HG03558 (cell line): ENCODE measurements at regions not wholly inside any gene's neighbourhood (a gene's known extent, or its start where the extent isn't known, plus 50 kb on each side); places are given as distances from the start of the nearest gene placed in this dataset.

Source experiments
- ATAC-seq: cut with Tn5 transposase; IDR thresholded peaks from one replicate; pipeline ENCODE4 v1.9.1; 2021; ENCODE audit warnings: moderate number of reproducible peaks; ENCODE audit not compliant: unreplicated experiment; ENCODE audit errors: extremely low read depth

DNA sequence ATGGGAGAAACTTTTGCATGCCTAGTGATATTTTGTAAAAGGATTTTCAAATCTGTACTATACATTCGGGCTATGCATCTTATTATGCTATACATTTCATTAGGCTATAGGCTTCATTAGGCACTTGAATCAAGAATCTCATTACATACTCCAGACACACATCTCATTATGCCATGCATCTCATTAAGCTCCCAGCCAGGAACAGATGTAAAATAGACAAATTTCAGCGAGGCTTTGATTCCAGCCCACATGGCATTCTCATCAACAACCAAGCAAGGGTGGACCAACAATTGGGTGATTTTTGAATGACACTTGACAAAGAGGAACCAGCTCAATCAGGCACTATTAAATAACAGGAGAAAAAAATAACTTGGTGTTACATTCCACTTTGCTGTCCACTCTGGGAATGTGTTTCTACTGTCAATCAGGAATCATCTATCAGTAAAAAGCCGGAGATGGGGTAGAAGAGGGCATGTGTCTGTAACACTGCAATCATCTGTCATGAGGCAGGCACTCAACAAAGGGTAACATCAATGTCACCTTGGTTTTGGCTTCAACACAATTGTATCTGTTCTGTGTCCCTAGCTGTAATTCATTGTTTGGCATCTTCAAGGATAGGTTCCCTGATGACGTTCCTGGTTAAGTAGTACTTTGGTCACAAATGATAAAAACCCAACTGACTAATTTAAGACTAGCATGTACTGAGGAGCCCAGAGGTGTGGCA is 498.6 kb downstream of the EPHA4 start:
- no peak for ATAC-seq

DNA sequence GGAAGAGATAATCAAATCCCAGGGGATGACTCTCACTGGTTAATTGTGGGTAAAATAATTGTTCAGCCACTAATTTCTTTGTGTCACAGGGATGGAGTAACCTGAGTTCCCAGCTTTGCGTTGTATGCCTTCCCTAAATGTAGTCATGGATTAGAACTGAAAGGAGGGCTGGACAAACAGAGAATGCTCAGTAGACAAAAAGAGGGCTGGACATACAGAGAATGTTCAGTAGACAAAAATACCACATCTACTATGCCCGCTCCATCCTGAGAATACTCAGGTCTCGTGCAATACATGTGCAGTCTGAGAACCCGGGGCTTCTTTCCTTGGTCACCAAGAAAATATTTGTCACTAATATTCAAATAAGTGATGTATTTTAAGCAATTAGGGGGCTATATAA is 497.9 kb downstream of the EPHA4 start:
- no peak for ATAC-seq

DNA sequence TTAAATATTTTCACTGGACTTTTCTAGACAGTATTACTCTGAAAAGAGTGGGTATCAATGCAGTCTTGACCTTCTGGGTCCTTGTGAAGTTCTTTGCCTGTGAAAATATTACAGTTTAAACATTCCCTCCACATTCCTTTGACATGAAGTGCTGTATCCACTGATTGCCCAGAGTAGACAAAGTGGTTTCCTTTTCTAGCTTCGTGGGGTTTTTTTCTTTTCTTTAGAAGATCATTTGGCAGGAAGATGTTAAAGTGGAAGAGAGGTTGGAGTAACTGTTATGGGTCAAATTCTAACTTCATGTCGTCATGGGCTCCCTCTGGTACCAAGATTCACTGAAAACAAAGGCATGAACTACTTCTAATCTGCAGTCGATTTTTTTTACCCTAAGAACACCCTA is 496.9 kb downstream of the EPHA4 start:
- ATAC-seq: no peak

DNA sequence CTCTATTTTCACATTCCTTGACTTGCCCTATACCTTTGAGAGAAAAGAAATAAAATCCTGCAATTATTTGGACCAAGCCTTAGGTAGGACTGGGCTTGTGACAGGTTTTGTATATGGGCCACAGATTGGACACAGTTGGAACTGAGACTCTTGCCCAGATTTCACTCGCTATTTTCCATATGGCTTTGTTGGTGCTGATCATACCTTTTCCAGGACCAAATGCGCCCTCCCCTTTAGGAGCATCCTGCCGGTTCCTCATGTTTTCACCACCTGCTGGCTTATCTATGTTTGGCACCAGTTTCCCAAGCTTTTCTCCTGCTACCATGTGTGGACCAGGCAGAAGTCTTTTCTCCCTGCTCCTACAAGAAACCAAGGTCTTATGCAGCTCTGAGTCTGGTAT is 494.9 kb downstream of the EPHA4 start:
- no peak for ATAC-seq

DNA sequence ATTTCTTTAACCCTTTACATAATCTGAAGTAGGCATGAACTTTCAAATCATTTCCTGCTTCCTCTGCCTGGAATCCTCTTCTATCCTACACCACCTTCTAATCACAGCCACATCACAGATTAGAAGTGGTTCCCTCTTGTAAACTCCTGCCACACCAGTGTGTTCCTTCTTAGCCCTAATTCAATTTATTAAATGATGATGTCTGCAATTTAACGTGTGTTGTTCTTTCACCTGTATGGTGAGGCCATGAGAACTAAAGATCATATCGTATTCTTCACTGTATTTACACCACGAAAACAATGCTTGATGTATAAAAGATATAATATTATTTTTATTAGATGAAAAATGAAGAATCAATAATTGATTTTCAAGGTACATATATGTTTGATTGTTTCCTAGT is 494.3 kb downstream of the EPHA4 start:
- ATAC-seq: no peak

DNA sequence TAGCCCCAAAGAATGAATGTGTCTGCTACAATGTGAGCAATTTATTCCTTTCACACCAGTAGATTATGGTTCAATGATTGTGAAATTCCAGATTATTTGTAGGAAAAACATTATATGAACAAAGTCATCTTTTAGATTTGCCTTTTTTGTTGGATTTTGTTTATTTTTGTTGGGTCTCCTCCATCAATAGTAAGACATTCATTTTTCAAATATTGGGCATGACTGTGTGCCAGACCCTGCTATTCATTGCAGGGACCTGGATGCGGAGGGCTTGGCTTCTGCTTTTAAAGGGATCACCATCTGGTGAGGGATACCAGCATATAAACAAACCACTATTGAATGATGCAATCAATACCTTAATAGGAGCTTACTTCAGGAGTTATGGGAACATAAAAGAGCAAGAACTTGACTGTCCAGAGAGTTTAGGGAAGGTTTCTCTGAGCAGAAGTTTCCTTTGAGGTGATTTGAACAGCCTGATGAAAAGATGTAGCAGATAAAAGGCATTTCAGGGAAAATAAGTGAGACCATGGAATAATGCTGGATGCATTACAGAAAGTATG is 486.7 kb downstream of the EPHA4 start:
- no peak for ATAC-seq

DNA sequence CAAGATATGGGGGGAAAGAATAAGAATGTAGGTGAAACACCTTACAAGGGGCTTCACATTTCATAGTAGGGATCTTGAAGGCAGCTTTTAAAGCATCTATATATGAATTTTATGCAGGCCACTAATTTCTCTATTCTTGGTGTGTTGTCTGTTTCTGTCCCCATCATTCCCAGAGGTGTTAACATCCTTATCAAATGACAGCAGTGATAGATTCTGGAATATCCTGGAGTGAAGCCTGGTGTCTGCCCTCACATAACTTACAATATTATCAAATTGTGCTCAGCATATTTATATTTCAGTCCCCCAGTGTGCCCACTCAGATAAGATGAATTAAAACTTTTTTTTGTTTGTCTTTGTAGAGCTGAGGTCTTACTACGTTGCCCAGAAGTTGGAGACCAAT is 486.2 kb downstream of the EPHA4 start:
- no peak for ATAC-seq

DNA sequence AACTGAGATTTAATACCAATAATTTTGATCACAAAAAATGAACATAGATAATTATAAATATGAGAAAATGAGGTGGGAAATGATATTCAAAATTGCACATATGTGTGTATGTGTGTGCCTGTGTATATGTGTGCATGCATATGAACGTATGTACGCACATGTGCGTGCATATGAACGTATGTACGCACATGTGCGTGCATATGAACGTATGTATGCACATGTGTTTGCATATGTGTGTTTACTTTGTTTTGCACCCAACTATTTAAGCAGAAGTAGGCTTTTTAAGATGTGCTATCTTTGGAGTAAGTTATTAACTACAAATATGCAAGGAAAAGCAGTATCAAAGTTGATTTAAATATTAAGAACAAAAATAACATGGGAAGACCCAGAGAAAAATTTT is 484.3 kb downstream of the EPHA4 start:
- ATAC-seq: no peak

DNA sequence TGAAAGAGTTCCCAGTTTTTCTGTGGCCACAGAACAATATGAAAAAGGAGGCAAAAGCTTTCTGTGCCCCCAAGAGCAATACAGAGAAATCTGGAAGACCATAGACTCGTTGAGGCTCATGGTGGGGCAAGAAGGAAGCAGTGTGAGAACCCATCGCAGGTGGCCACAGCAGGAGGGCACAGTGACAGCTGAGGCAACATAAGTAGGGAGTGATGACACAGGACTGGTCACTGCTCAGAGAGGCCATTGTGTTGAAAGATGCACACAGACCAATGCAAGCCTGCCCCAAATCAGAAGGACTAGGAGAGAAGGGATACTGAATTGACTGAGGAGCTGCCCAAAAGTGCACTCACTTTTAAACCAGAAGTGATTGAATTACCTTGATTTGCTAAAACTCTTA is 483.6 kb downstream of the EPHA4 start:
- no peak for ATAC-seq

DNA sequence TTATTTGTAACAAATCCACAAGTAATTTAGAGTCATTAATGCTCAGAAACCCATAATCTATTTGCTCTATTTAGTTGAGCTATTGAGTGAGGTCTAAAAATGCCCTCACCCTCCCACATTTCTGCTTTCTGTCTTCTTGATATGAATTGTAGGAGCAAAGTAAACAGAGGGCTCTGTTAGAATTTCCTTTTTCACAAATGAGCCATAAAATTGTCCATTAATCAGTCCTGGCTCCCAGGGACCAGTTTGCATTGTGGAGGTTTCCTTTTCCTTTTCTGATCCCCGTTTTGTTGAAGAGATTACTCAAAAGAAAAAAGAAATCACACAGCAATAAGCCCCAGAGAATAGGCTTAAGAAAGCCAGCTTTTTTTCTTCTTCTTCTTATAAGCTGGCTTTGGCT is 476.7 kb downstream of the EPHA4 start:
- ATAC-seq: no peak

DNA sequence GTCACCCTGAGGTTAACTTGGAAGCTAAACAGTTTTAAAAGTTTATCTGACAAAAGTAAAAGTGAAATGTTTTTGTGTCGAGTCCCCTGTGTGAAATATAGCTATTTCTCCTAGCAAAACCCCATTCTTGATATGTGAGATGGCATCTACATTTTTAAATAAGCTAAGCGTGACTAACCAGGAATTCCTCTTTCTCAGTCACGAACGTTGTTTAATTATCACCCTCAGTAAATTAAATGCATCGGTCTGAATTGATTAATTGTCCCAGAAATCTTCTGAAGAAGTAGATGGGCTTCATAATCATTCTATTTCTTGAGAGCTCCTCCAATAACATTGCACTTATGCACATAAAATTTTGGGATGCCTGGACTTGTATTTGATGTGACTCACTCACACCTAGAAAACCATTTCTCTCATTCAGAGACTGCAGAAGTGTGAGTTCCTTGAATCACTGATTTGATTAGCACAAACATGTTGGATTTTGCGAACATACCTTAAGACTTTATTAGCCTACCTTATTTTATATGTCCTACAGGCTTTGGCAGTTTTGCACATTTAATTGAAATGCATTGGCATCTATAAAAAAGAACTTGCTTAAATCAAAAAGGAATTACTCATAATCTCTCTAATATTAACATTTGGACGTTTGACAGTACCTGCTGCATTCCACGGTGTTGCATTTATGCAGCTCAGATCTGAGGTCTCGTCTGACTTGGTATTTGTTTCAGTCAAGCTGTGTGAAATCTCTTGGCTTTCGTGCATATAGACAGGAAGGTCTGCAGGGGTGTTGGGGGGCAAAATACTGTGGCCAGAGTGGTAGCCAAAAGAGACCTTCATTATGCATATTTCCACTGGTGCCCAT is 475.2 kb downstream of the EPHA4 start:
- ATAC-seq: no peak

DNA sequence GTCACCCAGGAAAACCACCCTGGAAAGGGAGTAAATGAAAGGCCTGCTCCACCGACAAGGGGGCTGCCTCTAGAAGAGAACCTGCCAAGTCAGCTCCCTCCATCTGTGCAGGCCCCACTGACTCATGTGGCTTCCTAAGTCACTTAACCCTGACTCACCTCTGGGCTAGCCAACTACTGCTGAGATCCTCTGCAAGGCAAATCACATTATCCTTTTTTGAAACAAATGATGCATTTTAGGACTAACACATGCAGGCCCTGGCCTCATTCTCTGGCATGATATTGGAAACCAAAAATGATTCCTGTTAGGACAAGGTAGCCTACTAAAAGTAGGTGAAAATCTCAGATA is 474.6 kb downstream of the EPHA4 start:
- no peak for ATAC-seq

DNA sequence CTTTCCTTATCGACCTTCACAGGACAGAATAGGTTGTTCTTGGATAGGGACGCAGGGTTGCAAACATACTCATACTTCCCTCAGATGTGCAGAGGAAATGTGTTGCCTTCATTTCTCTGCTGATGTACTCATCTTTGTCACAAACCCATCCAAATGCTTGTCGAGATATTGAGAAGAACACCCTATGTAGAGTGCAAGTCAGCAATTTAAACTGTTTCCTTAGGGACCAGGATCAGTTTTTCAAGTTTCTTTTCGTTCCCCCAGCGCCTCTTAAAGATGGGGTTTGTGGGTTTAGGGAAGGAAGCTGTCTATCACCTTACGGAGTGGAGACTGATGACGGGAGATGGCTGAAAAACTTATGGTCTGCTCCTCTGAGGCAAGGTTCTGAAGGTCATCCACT is 474.2 kb downstream of the EPHA4 start:
- no peak for ATAC-seq

DNA sequence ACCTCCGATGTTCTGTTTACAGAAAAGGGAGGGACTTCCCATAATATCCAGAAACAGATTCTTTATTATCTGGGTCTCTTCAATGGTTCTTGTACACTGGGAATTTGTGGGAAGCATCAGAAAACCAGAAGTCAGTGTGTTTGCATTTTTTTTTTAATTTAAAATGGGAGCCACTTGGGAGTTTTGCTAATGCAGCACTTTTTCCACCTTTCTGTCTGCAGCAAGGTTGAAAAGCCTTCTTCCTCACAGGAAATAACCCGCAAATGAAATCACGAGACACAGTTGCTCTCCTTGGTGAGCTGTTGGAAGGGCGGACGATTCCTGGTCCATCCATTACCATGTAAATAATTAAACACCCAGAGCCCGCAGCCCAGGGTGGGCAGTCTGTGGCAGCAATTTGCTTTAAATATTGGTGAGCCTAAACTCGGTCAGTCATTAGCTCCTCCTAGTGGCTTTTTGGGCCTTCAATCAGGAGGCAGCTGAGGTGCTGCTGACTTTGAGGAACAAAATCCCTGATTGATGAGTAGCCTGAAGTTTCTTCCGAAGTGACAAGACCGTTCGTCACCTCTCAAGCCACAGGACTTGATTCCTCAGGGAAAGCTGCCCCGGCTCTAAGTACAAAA is 471.5 kb downstream of the EPHA4 start:
- no peak for ATAC-seq

DNA sequence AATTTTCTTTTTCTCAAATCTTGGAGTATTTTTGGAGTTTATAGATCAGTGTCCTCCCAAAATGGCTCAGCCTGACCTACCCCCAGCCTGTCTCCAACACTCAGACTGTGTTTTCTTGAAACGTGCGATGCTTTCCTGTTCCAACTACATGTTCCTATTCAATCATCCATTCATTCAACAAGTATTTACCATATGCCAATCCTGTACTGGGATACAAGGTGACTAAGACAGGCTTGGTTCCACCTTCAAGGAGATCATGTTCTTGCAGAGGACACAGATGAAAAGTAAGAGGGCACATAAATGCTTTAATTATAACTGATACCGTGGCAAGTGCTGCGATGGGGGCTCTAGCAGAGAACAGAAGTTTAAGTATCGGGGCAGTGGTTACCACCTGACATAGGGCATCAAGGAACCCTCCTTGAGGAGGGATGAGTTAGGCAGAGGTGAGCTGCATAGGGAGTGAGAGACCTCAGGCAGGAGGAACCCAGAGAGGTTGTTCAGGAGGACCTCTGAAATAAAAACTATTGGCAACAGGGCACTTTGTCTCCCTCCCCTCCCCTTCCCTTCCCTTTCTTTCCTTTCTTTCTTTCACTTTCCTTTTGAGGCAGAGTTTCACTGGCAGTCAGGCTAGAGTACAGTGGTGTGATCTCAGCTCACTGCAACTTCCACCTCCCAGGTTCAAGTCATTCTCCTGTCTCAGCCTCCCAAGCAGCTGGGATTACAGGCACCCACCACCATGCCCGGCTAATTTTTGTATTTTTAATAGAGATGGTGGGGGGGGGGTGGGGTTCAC is 469.0 kb downstream of the EPHA4 start:
- no peak for ATAC-seq

DNA sequence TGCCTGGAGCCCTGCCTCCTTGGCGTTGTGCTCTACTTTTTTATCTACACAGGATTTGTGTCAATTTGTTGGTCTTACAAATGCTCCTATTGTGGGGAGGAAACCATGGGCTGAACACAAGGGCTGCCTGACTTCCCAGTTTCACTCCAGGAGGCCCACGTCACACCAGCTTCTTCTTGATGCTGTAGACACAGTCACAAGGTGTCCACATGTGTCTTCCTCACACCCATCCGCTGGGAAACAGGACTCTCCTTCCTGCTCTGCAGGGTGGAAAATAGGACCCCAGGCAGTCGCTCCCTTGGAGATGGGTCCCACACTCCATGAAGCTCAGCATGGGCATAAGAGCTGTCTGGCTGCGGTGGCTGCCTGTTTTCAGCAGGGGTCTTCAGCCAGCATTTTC is 468.2 kb downstream of the EPHA4 start:
- ATAC-seq: no peak

DNA sequence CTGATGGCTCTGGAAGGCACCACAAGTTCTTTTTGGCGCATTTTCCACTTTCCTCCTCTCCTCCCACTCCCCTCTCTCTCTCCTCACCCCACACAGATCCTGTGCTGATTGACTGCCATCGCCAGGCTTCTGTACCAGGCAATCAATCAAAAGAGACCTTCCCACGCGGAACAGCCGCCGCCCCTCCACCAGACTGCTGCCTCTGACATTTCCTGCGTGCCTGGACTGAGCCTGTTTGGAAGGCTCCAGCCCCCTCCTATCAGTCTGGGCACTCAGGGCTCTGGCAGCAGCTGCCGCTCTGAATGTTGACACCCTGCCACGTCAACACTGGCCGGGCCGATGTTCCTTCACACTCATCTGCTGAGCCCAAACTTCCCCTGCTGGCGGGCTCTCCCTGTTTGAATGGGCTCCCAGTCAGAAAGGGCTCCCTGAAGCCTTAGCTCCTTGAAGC is 467.7 kb downstream of the EPHA4 start:
- no peak for ATAC-seq

DNA sequence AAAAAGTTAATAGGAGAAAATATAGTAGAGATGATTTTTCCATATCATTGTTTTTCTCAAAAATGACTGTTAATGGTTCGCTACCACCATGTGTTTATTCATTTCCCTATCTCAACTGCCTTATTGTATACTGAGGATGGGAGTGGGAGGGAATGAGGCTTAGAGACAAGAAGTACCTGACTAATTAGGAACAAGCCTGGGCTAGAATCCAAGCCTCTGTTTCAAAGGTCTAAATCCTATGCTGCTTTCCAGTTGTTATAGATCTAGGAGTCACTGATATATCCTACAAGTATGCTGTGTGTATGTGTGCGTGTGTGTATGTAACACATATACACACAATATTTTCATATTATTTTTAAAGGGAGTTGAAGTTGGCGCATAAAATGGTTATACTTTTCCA is 465.9 kb downstream of the EPHA4 start:
- ATAC-seq: no peak

DNA sequence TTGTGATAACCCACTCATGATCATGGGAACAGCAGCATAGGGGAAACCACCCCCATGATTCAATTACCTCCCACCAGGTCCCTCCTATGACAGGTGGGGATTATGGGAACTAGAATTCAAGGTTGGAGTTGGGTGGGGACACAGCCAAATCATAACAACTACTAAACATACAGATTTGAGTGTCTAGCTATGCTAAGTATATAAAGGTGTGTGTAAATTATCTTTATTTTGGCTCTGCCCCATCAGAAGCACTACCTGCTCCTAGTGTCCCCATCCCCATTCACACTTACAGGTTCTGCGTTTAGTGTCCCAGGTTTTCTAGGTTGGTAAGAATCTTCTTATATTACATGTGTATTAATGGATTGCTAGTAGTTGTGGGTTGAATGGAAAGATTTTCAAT is 464.7 kb downstream of the EPHA4 start:
- ATAC-seq: no peak

DNA sequence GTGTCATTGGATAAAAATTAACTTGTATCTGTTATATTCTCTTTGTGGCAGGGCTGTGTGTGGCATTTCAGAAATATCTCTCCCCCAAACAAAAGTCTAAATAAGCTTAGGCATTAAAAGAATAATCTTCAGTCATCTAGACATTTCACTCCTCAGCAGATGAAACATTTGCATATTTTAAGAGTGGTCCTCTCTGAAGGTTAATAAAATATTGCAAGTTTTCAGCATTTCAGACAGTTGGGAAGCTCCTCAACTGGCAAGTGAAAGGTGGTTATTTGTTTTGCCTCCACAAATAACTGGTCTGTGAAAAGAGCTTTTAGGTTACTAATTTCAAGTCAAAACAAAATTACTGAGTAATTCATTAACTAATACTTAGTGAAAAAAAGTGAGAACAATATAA is 462.6 kb downstream of the EPHA4 start:
- ATAC-seq: peak; percentile 79
